GM19397 (cell line): ENCODE measurements at regions not wholly inside any gene's neighbourhood (a gene's known extent, or its start where the extent isn't known, plus 50 kb on each side); places are given as distances from the start of the nearest gene placed in this dataset.

Source experiments
- ATAC-seq: cut with Tn5 transposase; IDR thresholded peaks from one replicate; pipeline ENCODE4 v1.9.1; 2021; ENCODE audit warnings: mild to moderate bottlenecking, moderate library complexity; ENCODE audit not compliant: unreplicated experiment

DNA sequence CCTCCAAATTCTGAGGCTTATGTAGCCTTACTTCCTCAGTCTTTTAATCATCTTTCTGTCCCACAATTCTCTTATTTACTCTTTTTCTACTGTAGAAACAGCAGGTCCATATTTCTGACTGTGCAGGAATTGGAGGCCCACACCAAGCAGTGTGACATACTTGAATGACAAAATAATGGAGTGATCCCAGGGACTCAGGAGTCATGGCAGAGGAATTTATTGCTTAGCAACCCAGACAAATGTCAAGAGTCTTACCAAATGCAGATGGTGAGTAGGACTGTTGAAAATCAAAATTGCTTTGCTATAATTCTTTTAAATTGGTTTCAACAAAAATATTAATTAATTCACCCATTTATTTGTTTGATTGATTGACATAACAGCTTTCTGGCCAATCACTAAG is 59.9 kb downstream of the HTR1B start:
- no peak for ATAC-seq

DNA sequence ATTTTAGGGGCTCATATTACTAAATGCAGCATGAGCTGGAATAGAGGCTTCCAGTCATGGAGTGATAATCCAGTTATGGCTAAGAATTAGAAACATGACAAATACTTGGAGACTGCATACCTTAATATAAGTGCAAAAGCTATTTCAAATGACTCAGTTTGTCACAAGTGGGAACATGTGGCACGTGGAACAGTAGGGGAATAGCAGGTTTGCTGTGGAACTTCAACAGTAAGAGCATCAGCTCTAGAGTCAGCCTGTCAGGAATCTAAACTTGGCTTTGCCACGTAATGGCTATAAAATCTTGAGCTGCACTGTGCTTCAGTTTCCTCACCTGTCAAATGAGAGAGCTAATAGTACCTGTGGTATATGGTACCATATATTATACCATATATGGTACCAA is 62.1 kb downstream of the HTR1B start:
- ATAC-seq = no peak

DNA sequence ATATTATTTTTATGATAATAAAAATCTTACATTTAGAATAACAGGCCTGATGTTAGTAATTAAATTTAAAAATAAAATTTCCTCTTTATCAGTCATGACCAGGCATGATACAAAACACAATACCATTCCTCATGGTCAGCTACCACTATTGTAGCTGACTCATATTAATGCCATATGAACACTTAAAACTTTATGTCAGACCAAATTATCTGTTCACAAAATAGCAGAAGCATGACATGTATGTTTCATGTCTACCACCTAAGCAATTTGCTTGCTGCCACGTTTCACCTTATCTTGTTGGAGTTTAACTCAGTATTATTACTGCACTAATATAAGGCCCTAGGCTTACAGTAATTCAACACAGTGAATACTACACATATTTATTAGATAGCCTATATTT is 65.7 kb downstream of the HTR1B start:
- ATAC-seq = no peak

DNA sequence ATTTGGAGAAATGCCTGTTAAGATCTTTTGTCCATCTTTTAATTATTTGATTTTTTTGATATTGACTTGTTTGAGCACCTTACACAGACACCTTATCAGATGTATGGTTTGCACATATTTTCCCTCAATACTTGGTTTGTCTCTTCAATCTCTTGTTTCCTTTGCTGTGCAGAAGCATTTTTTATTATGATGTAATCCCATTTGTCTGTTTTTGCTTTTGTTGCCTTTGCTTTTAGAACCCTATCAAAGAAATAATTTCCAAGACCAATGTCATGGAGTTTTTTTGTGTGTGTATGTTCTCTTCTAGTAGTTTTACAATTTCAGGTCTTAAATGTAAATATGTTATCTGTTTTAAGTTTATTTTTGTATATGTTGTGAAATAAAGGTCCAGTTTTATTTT is 73.9 kb downstream of the HTR1B start:
- no peak for ATAC-seq

DNA sequence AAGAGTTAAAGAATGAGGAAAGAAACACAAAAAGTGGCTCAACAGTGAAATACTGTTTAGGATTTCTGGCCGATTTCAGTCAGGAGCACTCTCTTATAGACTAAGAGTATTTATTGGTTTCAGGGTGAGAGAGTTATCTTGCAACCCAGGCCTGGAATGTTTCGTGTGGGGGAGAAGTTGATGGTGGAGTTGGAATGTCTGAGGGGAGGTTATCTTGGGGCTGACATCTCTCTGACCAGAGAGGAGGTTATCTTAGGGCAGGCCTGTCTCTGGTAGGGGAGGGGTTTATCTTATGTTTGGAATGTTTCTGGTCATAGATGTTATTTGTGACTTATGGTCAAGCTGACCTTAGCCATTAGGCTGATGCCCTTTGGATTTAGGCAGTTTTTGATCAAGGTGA is 80.3 kb downstream of the HTR1B start:
- no peak for ATAC-seq

DNA sequence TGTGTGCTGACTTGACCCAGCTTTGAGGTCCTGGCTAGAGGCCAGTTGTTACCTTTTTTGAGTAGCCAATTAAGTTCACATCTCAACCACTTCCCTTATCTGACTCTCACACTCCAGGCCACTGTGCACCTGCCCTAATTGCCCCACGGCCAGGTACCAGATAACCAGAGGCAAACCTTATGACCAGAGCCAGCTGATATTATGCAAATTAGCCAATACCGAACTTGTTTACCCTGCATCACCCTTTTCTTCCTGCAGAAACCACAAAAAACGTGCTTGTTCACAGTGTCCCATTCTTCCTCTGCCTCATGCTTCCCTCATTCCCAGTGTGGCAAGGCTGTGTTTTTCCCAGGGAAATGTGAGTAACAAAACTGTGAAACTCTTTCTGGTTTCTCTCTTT is 89.3 kb downstream of the HTR1B start:
- no peak for ATAC-seq

DNA sequence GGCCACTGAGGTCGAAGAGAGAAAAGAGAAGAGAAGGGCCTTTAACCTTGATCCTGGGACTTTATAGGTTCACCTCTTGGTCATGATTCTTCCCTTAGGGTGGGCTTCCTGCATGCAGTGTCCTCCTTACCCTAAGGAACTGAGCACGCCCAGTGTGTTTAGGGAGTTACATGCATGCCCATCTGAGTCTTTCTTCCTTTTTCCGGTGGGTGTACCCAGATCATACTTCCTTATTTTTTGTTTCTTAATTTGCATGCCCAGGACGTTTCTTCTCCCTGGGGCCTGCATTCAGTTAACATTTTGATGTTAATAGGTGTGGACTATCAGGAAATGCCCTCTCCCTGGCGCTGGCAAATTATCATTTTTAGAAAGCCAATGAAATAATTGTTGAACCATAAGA is 91.5 kb downstream of the HTR1B start:
- ATAC-seq = no peak

DNA sequence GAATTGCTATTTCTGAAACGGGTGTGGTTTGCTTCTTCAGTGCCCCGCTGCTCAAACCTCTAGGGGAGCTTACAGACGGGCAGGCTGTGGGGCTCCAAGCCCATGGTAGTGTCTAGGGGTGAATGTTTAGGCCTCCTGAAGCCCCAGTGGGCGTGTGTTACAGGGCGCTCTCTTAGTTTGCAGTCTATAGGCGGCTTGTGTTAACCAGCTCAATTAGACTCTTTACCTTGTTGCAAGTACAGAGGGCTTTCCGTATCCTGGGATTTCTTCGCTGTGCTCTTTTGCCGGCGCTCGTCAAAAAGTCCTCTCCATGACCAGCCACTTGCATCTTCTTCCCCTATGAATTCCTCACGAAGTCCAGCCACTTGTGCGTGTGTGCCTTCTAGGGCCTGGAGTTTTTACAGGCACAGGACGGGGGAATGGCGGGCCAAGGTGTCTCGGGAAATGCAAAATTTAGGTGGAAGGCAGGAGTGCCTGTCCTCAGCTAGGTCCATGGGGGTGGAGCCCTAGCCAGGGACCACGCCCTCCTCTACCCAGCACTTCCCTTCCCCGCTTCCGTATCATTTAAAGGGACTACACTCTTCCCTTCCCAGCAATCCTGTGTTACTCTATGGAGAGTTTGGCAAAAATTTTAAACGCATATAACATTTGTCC is 94.5 kb downstream of the HTR1B start:
- ATAC-seq = peak; percentile 60

DNA sequence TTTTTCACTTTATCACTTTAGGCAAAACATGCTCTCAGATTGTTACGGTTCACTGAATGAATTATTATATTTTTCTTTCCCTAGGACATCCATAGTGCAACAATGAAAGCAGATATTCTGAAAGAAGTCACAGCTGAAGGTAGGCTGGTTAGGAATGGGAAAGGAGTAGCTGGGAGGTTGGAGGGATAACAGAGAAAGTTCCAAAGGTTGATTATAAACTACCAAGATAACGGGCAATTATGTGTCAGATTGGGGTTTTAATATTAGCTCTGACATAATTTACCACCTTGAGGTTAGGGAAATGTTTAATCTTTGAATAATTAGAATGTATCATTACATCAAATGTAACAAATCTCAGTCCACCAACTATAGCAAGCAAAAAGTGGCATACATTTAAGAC is 96.5 kb downstream of the HTR1B start:
- no peak for ATAC-seq

DNA sequence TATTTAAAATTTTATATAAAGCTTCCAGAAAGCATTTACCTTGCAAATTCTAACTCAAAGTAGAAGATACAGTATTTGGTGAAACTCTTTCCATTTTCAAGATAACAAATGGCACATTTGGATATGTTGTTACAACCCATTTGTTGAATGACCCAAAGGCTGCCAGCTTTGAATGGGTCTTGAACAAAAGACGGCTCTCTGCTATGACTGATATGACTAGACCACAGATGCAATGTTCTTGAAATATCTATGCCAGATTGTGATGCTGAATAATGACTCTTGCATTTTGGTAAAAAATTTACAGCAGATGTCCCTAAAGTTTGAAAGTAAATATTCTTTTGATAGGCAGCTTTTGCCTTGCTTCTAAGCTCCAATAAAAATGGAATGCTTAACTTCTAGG is 99.6 kb downstream of the HTR1B start:
- ATAC-seq = no peak

DNA sequence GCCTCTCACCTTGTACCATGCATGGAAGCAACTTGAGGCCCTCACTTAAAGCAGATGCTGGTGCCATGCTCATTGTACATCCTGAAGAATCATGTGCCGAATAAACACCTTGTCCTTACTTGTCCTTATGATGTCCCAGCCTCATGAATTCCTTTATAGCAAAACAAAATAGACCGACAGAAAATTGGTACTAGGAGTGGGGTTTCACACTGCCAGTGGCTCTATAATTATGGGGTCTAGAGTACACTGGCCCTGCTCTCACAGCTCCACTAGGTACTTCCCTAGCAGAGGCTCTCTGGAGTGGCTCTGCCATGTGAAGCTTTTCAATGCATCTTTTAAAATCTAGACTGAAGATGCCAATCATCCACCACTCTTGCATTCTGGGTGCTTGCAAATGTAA is 101.2 kb downstream of the HTR1B start:
- no peak for ATAC-seq

DNA sequence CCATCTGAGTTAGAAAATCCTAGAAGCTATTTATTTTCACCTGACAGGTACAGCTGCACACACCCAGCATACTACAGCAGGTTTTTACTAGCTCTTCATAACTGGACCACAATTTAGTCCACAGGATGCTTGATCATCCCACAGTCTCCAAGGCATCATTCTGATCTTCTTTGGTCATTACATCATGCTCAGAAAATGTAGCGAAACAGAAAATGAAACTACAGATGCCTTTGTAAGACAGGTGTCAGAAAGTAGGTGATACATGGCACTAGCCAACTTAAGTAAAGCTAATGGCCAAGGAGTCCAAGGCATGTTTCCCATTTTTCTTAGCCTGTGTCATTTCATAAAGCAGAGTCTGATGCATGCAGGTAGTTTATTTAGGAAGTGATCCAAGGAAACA is 102.3 kb downstream of the HTR1B start:
- ATAC-seq = no peak

DNA sequence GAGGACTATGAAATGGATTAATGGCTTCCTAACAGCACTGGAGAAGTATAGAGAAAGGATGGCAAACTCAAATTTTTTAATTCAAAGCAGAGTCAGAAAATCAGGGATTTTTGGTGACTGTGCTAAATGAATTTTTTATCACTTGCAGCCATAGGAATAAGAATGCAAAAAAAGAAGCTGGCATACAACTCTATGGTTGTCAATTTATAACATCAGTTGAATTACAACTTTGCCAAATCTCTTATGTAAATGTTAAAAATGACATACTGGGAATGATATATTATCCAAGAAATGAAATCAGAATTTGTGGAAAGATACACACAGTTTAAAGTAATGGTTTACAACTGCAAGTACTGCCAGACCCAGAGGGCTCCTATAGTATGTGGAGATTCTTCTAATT is 106.5 kb downstream of the HTR1B start:
- no peak for ATAC-seq

DNA sequence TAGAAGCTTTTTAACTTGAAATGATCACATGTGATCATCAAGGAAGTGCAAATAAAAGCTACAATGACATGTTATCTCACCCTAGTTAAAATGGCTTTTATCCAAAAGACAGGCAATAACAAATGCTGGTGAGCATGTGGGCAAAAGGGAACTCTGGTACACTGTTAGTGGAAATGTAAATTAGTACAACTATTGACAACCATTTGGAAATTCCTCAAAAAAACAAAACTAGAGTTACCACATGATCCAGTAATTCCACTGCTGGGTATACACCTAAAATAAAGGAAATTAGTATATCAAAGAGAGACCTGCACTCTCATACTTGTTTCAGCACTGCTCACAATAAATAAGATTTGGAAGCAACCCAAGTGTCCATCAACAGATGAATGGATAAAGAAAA is 108.7 kb downstream of the HTR1B start:
- ATAC-seq = no peak

DNA sequence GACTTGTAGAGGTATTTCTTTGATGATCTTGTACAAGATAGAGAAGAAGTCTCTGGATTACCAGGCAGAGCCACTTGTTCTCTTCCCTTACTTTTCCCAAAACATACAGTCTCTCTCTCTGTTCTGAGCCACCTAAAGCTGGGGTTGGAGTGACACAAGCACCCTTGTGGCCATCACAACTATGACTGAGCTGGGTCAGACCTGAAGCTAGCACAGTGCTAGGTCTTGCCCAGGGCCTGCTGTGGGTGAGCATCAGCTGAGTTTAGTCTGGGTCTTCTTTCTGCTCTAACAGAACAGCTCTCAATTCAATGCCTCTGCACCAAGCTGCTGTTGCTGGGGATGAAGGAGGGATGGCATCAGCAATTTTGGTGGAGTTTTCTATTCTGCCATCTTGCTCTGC is 110.2 kb downstream of the HTR1B start:
- no peak for ATAC-seq

DNA sequence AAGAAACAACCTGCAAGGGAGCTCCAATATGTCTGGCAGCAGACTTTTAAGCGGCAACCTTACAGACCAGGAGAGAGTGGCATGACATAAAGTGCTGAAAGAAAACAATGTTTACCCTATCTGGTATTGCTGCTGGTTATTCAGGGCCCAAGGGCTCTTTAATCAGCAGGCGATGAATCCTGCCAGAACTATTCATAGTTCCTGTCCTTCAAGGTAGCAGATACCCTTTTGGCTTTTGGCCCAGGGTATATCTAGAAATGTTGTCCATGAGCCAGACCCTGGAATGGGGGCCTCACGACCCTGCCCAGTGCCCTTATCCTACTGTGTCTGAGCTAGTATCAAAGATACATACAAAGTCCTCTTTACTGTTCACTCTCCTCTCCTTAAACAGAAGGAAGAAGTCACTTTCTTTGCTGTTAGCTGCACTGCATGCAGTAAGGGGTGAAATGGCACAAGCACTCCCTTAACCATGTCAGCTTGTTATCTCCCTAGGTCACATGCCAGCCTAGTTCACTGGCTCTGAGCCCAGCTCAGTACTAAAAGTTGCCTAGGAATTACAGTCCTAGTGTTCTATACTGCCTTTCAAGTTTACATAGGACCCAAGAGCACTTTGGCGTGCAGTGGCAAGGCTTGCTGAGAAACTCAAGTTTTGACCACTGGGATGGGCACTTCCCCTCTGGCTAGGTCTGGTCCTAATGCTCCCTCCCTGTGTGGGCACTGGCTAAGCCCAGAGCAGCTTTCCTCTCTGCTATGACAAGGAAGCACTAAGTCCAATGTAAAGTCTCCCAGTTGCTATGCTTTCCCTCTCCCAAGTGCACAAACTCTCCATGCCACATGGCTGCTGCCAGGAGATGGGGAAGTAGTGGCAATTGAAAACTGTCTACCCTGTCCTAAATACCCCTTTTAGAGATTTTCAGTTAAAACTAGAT is 122.0 kb downstream of the HTR1B start:
- no peak for ATAC-seq

DNA sequence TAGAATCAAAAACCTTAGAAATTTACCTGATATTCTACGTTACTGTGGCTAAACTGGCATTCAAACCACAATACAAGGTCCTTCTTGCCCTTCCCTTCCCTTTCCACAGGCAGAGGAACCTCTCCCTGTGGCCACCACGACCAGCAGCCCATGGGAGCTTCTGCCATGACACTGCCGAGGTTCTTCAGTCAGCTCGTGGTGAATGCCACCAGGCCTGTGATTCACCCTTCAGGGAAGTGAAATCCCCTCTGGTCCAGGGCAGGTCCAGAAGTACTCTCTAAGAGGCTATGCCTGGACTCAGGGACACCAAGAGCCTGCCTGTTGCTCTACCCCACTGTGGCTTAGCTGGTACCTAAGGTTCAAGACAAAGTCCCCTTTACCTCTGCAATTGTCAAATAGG is 123.0 kb downstream of the HTR1B start:
- ATAC-seq = no peak

DNA sequence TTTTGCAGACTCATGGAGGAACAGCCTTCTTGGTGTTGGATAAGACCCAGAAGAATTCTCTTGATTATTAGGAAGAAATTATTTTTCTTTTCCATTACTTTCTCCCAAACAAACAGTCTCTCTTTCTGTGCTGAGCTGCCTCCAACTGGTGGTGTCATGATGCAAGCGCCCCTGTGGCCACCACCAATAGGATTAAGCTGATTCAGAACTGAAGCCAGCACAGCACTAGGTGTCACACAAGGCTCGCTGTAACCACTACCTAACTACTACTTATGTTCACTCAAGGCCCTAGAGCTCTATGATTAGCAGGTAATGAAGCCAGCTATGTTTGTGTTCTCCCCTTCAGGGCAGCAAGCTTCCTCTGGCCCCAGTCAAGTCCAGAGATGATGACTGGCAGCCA is 123.4 kb downstream of the HTR1B start:
- ATAC-seq = no peak

DNA sequence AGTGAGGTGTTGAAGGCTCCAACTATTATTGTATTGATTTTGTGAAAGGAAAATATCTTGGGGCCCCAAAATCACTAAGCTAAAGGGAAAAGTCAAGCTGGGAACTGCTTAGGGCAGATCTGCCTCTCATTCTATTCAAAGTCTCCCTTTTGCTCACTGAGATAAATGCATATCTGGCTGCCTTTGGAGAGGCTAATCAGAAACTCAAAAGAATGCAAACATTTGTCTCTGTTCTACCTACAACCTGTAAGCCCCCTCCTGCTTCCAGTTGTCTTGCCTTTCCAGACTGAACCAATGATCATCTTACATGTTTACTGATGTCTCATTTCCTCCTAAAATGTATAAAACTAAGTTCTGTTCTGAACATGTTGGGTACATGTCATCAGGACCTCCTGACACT is 125.9 kb downstream of the HTR1B start:
- no peak for ATAC-seq

DNA sequence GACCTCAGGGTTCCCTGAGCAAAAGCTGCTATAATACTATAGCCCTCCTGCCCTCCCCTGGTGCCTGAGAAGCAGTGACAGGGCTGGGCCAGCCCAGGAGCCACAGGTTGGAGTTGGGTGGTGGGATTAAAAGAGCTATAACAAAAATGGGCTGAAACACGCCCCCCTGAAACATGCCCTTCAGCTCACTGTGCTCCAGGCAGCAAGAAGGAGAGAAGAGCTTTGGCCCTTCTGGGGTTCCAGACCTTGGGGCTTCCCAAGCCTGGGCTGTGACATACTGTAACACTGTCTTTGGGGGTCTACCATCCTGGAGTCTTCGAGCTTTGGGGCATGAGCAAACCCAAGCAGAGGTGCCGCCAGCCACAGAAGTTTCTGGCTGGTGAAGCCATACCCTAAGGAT is 129.2 kb downstream of the HTR1B start:
- ATAC-seq = no peak

DNA sequence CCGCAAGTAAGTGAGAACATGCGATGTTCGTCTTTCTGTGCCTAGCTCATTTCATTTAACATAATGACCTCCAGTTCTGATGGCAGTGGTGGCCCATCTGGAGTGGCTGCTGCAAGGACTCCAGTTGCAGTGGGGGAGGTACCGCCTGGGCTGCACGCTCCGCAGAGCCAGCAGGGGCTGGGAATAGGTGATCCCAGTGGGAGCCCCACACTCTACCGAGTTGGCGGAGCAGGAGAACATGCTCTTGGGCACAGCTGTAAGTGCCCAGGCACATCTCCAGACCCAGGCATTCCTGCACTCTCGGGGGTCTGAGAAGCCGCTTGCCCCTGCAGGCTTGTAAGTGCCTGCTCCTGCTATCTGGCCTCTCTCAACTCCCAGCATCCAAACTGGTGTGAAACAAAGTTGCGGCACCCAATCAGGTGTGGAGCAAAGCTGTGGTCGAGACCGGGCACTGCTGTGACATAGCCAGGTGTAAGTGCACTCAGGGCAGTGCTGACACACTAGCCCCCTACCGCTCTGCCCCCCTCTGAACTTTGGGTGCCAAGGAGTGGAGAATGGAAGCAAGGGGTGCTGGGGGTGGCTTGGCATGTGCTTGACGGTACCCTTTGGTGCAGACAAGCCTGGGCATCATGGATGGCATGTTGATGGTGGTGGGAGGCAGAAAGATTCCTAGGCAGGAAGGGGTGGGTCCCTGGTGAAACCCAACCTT is 130.2 kb downstream of the HTR1B start:
- ATAC-seq = no peak

DNA sequence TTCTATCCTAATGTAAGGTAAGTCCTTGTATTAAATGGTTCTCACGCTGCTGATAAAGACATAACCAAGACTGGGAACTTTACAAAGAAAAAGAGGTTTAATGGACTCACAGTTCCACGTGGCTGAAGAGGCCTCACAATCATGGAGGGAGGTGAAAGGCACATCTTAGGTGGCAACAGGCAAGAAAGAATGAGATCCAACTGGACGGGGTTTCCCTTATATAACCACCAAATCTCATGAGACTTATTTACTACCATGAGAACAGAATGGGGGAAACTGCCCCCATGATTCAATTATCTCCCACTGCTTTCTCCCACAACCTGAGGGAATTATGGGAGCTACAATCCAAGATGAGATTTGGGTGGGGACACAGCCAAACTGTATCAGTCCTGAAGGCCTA is 136.6 kb downstream of the HTR1B start:
- no peak for ATAC-seq
